B cell (primary cell): ENCODE measurements at regions not wholly inside any gene's neighbourhood (a gene's known extent, or its start where the extent isn't known, plus 50 kb on each side); places are given as distances from the start of the nearest gene placed in this dataset.

Experiments used
- CTCF ChIP-seq: fragments of 200-600 bp; IDR thresholded peaks from one replicate; pipeline ENCODE4 v1.8.0; 2022; ENCODE audit warnings: antibody characterized with exemption, mild to moderate bottlenecking
- EZH2 ChIP-seq: IDR thresholded peaks from 2 replicates; pipeline ENCODE4 v1.6.1; 2012; ENCODE audit warnings: borderline replicate concordance, low read depth, mild to moderate bottlenecking, moderate library complexity, low read length; ENCODE audit not compliant: insufficient read depth, poor library complexity, severe bottlenecking

GRCh38 chr4:62204136-62204535 is 1004.0 kb downstream of the ADGRL3 start:
- TF ChIP-seq EZH2 (no peak), CTCF (no peak)
